ENCODE measurements at regions not wholly inside any gene's neighbourhood (a gene's known extent, or its start where the extent isn't known, plus 50 kb on each side); places are given as distances from the start of the nearest gene placed in this dataset.

GRCh38 chr5:173753307-173754168 lies 134.6 kb upstream of the CPEB4 start:
- BruUV-seq (replicated peaks) = no TSS peak
- H3K36me3 ChIP-seq (ENCODE audit: control insufficient read depth, insufficient read depth, low read length) = no peaks in the 10 kb centered on the region
- H3K18ac ChIP-seq (ENCODE audit: low read depth, low read length) = peak overlapping the region; percentile 58
- peak overlapping the region; percentile 84; the same call in 1 of the 2 replicates for H3K27ac ChIP-seq (ENCODE audit: insufficient read depth, low read length)
- no peak overlapping the region for H3K56ac ChIP-seq (ENCODE audit: extremely low read depth, insufficient read depth, low read length)
- peak overlapping the region; percentile 35 to 66; a peak in 2 of 4 replicates for H4K8ac ChIP-seq (ENCODE audit: low read depth in 2 of 2, low read length in 2 of 2)
- H3K9ac ChIP-seq (ENCODE audit: low read depth, low read length) = peak overlapping the region; percentile 71; the same call in 1 of the 2 replicates
- in situ Hi-C loops (cut with MboI; ENCODE audit: low sequenced_read_pairs) (no loop called here), dilution Hi-C loops (cut with HindIII; ENCODE audit: low sequenced_read_pairs, unreplicated experiment) (no loop called here), intact Hi-C loops (cut with micrococcal nuclease) (no loop called here)
- no peak overlapping the region for H3K4me3 ChIP-seq (ENCODE audit: insufficient read depth, low read depth, low read length)
- 61% methylated on average over 5 of the region's 15 CpGs; no CpG with 5 or more reads in 1 of the 2 experiments for WGBS, 2 experiments (ENCODE audit: extremely low coverage in 2 of 2, insufficient read length in 1 of 2)
- no peaks in the 10 kb centered on the region for H3K9me3 ChIP-seq (ENCODE audit: control insufficient read depth, insufficient read depth, low read length)
- H2BK15ac ChIP-seq (ENCODE audit: low read depth, low read length) = no peak overlapping the region
- peak overlapping the region; percentile 25 for H2BK5ac ChIP-seq (ENCODE audit: low read depth, low read length, poor library complexity, severe bottlenecking)
- H3K23ac ChIP-seq (ENCODE audit: low read depth, low read length) = no peak overlapping the region
- no peaks in the 10 kb centered on the region for H3K9me1 ChIP-seq (ENCODE audit: insufficient read depth, low read length)
- H3K4ac ChIP-seq (ENCODE audit: low read depth, low read length) = 0 out of 2 replicates have a peak overlapping the region, but pooled peaks have one; percentile 16
- ChIA-PET POLR2A (ENCODE audit: unreplicated experiment) (interaction anchor here (0.6 kb wide), 1 partner anchor 189 kb away, joined by 3 read pairs; no protein-coding TSS in a partner anchor), CTCF (interaction anchor here (0.7 to 1.0 kb wide), 2 partner anchors 11 to 92 kb away, joined by 3 read pairs; no protein-coding TSS in a partner anchor)
- no peak overlapping the region for H2AK9ac ChIP-seq (replicated peaks; ENCODE audit: low read depth, low read length, poor library complexity)
- H3K27me3 ChIP-seq (ENCODE audit: control insufficient read depth, insufficient read depth, low read length) = peaks cover 2% of the 10 kb centered on the region
- DNase-seq (peak; percentile 72), ATAC-seq (ENCODE audit: low read depth) (peak; percentile 96)
- 0 out of 2 replicates have a peak overlapping the region, but pooled peaks have one; percentile 35 for H3K4me2 ChIP-seq (ENCODE audit: low read depth, low read length)
- H2BK120ac ChIP-seq (ENCODE audit: low read depth, low read length) = peak overlapping the region; percentile 34; the same call in 1 of the 2 replicates
- TF ChIP-seq CEBPB (IDR thresholded peaks at IDR 0.05; ENCODE audit: low read depth, low read length) (peak; percentile 48), MAZ (IDR thresholded peaks at IDR 0.05; ENCODE audit: borderline replicate concordance, low read depth, low read length) (no peak)
- H3K4me1 ChIP-seq (ENCODE audit: control insufficient read depth, insufficient read depth, low read length) = peaks cover 3% of the 10 kb centered on the region; the same call in 1 of the 2 replicates
- no peak overlapping the region for H2AK5ac ChIP-seq (ENCODE audit: low read depth, low read length)
- H3K79me1 ChIP-seq (ENCODE audit: low read depth in 1 of 2, low read length in 2 of 2) = no peaks in the 10 kb centered on the region
- peak overlapping the region; percentile 65; the same call in 1 of the 2 replicates for H3K14ac ChIP-seq (replicated peaks; ENCODE audit: low read depth, low read length)
- H4K5ac ChIP-seq (ENCODE audit: low read depth, low read length) = peak overlapping the region; percentile 37
- no peak overlapping the region for H2BK20ac ChIP-seq (ENCODE audit: low read depth, low read length)
- no peaks in the 10 kb centered on the region for H4K20me1 ChIP-seq (ENCODE audit: insufficient read depth, low read length)
- H4K91ac ChIP-seq (ENCODE audit: insufficient read depth, low read depth, low read length) = peak overlapping the region; percentile 18; the same call in 1 of the 2 replicates
- peak overlapping the region; percentile 25 for H2AFZ ChIP-seq (replicated peaks; ENCODE audit: low read length, poor library complexity)
